ENCODE measurements at regions not wholly inside any gene's neighbourhood (a gene's known extent, or its start where the extent isn't known, plus 50 kb on each side); places are given as distances from the start of the nearest gene placed in this dataset.

DNA sequence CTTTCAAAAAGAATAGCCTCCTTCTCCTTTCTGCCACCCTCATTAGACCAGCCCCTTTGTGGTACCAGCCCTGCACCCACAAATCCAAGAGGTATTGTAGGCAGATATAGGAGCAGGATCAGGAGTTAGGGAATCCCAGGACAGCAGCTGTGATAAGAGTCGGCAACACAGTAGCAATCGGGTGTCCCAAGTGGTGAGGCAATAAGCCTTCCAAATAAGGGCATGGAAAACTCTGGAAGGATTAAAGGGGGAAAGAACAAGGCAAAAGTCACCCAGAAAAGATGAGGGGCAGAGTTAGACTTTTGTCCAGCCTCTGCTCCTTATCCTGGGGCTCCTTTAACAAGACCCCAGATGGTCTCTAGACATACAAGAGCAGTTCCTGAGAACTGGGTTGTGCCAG lies 204.2 kb downstream of the TBX5 start (continued):
- TF ChIP-seq E2F3 (CRISPR knock-in tag; IDR thresholded peaks at IDR 0.05) (no peak), HDAC6 (IDR thresholded peaks at IDR 0.05; ENCODE audit: low read depth, low read length) (no peak), YY1 (IDR thresholded peaks at IDR 0.05; ENCODE audit: borderline replicate concordance in 1 of 3, control insufficient read depth in 1 of 3, extremely low read depth in 1 of 3, insufficient read depth in 3 of 3, insufficient read length in 1 of 3, insufficient replicate concordance in 2 of 3, low read depth in 1 of 3, low read length in 2 of 3) (no peak), ZNF445 (CRISPR knock-in tag; IDR thresholded peaks at IDR 0.05; ENCODE audit: low read depth) (no peak)

DNA sequence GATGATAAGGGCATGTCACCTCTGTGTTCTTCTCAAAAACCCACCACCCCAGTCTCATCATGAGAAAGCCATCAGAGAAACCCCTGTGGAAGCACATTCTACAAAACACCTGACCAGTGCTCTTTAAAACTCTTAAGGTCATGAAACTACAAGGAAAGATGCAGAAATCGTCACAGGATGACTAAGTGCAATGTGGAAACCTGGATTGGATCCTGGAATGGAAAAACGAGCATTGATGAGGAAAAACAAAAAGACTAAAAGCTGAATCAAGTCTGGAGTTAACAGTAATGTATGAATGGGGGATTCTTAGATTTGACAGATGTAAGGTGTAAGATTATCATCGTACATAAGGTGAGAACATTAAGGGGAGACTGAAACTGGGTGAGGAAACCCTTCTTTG lies 211.0 kb downstream of the TBX5 start:
- ATAC-seq (no peak), FAIRE-seq (no peak), DNase-seq (ENCODE audit: extremely low read depth in 1 of 4, low spot score in 3 of 4) (no peak)
- no peaks in the 10 kb centered on the region; a peak in 1 of 5 replicates for H3K27me3 ChIP-seq (ENCODE audit: control insufficient read depth in 2 of 2, insufficient read depth in 2 of 2, low read length in 2 of 2)
- intact Hi-C loops (cut with micrococcal nuclease) (no loop called here), in situ Hi-C loops (cut with MboI) (no loop called here)
- H3K9me1 ChIP-seq (ENCODE audit: control insufficient read depth, insufficient read depth, low read length), result no peaks in the 10 kb centered on the region
- 2% methylated on average over 3 of the region's 3 CpGs for whole genome bisulfite sequencing (ENCODE audit: insufficient coverage, low coverage, missing lambda C conversion rate)
- no peak overlapping the region for H2AFZ ChIP-seq (ENCODE audit: low read depth, low read length)
- no peak overlapping the region for H3K4me2 ChIP-seq (ENCODE audit: insufficient read depth, low read length)
- ChIA-PET POLR2A (interaction anchor here (0.6 kb wide), 1 partner anchor 88 kb away, joined by 3 read pairs; no protein-coding TSS in a partner anchor), CTCF (ENCODE audit: low intra/inter-chr PET ratio) (no interaction called here)
- no peaks in the 10 kb centered on the region for H3K36me3 ChIP-seq (ENCODE audit: control insufficient read depth, insufficient read depth, low read length)
- no TSS peak for BruUV-seq (replicated peaks)
- H3K9ac ChIP-seq (ENCODE audit: insufficient read depth in 1 of 2, low read depth in 2 of 2, low read length in 2 of 2), result no peak overlapping the region
- H3K9me3 ChIP-seq (replicated peaks; ENCODE audit: control insufficient read depth, insufficient read depth, low read depth, low read length), result no peaks in the 10 kb centered on the region
- H3K79me2 ChIP-seq (ENCODE audit: control insufficient read depth, insufficient read depth, low read length), result no peaks in the 10 kb centered on the region
- no peak overlapping the region for H3K4me3 ChIP-seq
- H3K4me1 ChIP-seq (replicated peaks in 1 of 2; ENCODE audit: control insufficient read depth in 2 of 2, insufficient read depth in 2 of 2, low read length in 2 of 2), result no peaks in the 10 kb centered on the region
- no peak overlapping the region for H3K27ac ChIP-seq (ENCODE audit: extremely low read depth, low read depth, low read length)
- H4K20me1 ChIP-seq (replicated peaks; ENCODE audit: control insufficient read depth, insufficient read depth, low read length), result no peaks in the 10 kb centered on the region
- TF ChIP-seq, protein P1, sequence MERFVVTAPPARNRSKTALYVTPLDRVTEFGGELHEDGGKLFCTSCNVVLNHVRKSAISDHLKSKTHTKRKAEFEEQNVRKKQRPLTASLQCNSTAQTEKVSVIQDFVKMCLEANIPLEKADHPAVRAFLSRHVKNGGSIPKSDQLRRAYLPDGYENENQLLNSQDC (CRISPR knock-in tag; IDR thresholded peaks at IDR 0.05), result no peak
- TF ChIP-seq ZNF77 (CRISPR knock-in tag; IDR thresholded peaks at IDR 0.05) (no peak), NEUROD1 (IDR thresholded peaks at IDR 0.05; ENCODE audit: borderline replicate concordance, low read depth, low read length, partially characterized antibody) (no peak), NR2F6 (CRISPR knock-in tag; IDR thresholded peaks at IDR 0.05) (no peak), EP300 (IDR thresholded peaks at IDR 0.05; ENCODE audit: low read length) (no peak)
- TF ChIP-seq, protein P2, sequence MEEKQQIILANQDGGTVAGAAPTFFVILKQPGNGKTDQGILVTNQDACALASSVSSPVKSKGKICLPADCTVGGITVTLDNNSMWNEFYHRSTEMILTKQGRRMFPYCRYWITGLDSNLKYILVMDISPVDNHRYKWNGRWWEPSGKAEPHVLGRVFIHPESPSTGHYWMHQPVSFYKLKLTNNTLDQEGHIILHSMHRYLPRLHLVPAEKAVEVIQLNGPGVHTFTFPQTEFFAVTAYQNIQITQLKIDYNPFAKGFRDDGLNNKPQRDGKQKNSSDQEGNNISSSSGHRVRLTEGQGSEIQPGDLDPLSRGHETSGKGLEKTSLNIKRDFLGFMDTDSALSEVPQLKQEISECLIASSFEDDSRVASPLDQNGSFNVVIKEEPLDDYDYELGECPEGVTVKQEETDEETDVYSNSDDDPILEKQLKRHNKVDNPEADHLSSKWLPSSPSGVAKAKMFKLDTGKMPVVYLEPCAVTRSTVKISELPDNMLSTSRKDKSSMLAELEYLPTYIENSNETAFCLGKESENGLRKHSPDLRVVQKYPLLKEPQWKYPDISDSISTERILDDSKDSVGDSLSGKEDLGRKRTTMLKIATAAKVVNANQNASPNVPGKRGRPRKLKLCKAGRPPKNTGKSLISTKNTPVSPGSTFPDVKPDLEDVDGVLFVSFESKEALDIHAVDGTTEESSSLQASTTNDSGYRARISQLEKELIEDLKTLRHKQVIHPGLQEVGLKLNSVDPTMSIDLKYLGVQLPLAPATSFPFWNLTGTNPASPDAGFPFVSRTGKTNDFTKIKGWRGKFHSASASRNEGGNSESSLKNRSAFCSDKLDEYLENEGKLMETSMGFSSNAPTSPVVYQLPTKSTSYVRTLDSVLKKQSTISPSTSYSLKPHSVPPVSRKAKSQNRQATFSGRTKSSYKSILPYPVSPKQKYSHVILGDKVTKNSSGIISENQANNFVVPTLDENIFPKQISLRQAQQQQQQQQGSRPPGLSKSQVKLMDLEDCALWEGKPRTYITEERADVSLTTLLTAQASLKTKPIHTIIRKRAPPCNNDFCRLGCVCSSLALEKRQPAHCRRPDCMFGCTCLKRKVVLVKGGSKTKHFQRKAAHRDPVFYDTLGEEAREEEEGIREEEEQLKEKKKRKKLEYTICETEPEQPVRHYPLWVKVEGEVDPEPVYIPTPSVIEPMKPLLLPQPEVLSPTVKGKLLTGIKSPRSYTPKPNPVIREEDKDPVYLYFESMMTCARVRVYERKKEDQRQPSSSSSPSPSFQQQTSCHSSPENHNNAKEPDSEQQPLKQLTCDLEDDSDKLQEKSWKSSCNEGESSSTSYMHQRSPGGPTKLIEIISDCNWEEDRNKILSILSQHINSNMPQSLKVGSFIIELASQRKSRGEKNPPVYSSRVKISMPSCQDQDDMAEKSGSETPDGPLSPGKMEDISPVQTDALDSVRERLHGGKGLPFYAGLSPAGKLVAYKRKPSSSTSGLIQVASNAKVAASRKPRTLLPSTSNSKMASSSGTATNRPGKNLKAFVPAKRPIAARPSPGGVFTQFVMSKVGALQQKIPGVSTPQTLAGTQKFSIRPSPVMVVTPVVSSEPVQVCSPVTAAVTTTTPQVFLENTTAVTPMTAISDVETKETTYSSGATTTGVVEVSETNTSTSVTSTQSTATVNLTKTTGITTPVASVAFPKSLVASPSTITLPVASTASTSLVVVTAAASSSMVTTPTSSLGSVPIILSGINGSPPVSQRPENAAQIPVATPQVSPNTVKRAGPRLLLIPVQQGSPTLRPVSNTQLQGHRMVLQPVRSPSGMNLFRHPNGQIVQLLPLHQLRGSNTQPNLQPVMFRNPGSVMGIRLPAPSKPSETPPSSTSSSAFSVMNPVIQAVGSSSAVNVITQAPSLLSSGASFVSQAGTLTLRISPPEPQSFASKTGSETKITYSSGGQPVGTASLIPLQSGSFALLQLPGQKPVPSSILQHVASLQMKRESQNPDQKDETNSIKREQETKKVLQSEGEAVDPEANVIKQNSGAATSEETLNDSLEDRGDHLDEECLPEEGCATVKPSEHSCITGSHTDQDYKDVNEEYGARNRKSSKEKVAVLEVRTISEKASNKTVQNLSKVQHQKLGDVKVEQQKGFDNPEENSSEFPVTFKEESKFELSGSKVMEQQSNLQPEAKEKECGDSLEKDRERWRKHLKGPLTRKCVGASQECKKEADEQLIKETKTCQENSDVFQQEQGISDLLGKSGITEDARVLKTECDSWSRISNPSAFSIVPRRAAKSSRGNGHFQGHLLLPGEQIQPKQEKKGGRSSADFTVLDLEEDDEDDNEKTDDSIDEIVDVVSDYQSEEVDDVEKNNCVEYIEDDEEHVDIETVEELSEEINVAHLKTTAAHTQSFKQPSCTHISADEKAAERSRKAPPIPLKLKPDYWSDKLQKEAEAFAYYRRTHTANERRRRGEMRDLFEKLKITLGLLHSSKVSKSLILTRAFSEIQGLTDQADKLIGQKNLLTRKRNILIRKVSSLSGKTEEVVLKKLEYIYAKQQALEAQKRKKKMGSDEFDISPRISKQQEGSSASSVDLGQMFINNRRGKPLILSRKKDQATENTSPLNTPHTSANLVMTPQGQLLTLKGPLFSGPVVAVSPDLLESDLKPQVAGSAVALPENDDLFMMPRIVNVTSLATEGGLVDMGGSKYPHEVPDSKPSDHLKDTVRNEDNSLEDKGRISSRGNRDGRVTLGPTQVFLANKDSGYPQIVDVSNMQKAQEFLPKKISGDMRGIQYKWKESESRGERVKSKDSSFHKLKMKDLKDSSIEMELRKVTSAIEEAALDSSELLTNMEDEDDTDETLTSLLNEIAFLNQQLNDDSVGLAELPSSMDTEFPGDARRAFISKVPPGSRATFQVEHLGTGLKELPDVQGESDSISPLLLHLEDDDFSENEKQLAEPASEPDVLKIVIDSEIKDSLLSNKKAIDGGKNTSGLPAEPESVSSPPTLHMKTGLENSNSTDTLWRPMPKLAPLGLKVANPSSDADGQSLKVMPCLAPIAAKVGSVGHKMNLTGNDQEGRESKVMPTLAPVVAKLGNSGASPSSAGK (IDR thresholded peaks at IDR 0.05), result no peak
